Stimulated activated naive CD8-positive, alpha-beta T cell treated with anti-CD3 and anti-CD28 coated beads, Interleukin-15, amount 100 ng/mL, for 72 hours (primary cell): ENCODE measurements at regions not wholly inside any gene's neighbourhood (a gene's known extent, or its start where the extent isn't known, plus 50 kb on each side); places are given as distances from the start of the nearest gene placed in this dataset.
"Not testable (repeated sequence)": the region's sequence is repeated elsewhere in the genome, so short reads cannot be mapped to it uniquely, and the experiment has no call there.

Experiments used
- ATAC-seq: fragments of 150-1000 bp; cut with Tn5 transposase; 2 replicates; pipeline ENCODE4 v1.10.0; 2021; ENCODE audit warnings: mild to moderate bottlenecking, moderate library complexity
- DNase-seq, 2 donors: peaks; one replicate each; pipeline ENCODE4 v3.0.0; 2021 to 2022
- H3K27ac Mint-ChIP-seq, 2 donors: one replicate each; pipeline ENCODE4 v1.8.0; 2022; ENCODE audit warnings: mild to moderate bottlenecking in 2 of 2, mixed read lengths in 2 of 2, moderate library complexity in 2 of 2
- H3K27me3 Mint-ChIP-seq: one replicate; pipeline ENCODE4 v1.8.0; 2022; ENCODE audit warnings: mixed read lengths
- H3K4me1 Mint-ChIP-seq: one replicate; pipeline ENCODE4 v1.8.0; 2022; ENCODE audit warnings: mild to moderate bottlenecking, mixed read lengths
- H3K4me3 Mint-ChIP-seq, 2 donors: one replicate each; pipeline ENCODE4 v1.8.0; 2022; ENCODE audit warnings: mild to moderate bottlenecking in 2 of 2, mixed read lengths in 2 of 2, moderate library complexity in 1 of 2
- H3K9me3 Mint-ChIP-seq, 2 donors: one replicate each; pipeline ENCODE4 v1.8.0; 2022; ENCODE audit warnings: mixed read lengths in 2 of 2

- peaks cover 76% of the 10 kb centered on the region for H3K4me1 Mint-ChIP-seq
- no peak for ATAC-seq
- no peaks in the 10 kb centered on the region for H3K9me3 Mint-ChIP-seq
- no peak for DNase-seq
- no peak overlapping the region for H3K27ac Mint-ChIP-seq
- H3K4me3 Mint-ChIP-seq: no peak overlapping the region
- no peaks in the 10 kb centered on the region for H3K27me3 Mint-ChIP-seq
Observed at GRCh38 chr18:46215902-46216723, 111.9 kb downstream of the HAUS1 start.

GRCh38 chr18:46220116-46220515 lies 115.9 kb downstream of the HAUS1 start:
- Mint-ChIP-seq H3K4me3 (no peak overlapping the region), H3K27me3 (no peaks in the 10 kb centered on the region), H3K4me1 (peaks cover 90% of the 10 kb centered on the region), H3K9me3 (no peaks in the 10 kb centered on the region), H3K27ac (no peak overlapping the region)
- ATAC-seq (no peak), DNase-seq (no peak)

GRCh38 chr18:46222093-46222492 lies 117.9 kb downstream of the HAUS1 start:
- no peak for DNase-seq
- H3K4me1 Mint-ChIP-seq: peaks cover 78% of the 10 kb centered on the region
- H3K9me3 Mint-ChIP-seq: no peaks in the 10 kb centered on the region
- no peak for ATAC-seq
- H3K4me3 Mint-ChIP-seq: peak overlapping the region; percentile 66 to 75
- H3K27me3 Mint-ChIP-seq: no peaks in the 10 kb centered on the region
- H3K27ac Mint-ChIP-seq: peak overlapping the region in 1 of 2 donors; percentile 97

- peak; percentile 49 for ATAC-seq
- Mint-ChIP-seq H3K27ac (peak overlapping the region; percentile 42 to 97), H3K27me3 (no peaks in the 10 kb centered on the region), H3K9me3 (no peaks in the 10 kb centered on the region), H3K4me3 (peak overlapping the region; percentile 66 to 75), H3K4me1 (peaks cover 77% of the 10 kb centered on the region)
- DNase-seq: no peak
Observed at GRCh38 chr18:46222710-46223360, 118.7 kb downstream of the HAUS1 start.

GRCh38 chr18:46224181-46224775 lies 120.1 kb downstream of the HAUS1 start:
- H3K9me3 Mint-ChIP-seq: no peaks in the 10 kb centered on the region
- ATAC-seq: no peak
- H3K27me3 Mint-ChIP-seq: no peaks in the 10 kb centered on the region
- H3K4me1 Mint-ChIP-seq: peaks cover 70% of the 10 kb centered on the region
- H3K27ac Mint-ChIP-seq: peak overlapping the region; percentile 8 to 12
- no peak for DNase-seq
- peak overlapping the region in 1 of 2 donors; percentile 13 for H3K4me3 Mint-ChIP-seq

GRCh38 chr18:46226461-46226860 lies 122.3 kb downstream of the HAUS1 start:
- ATAC-seq (no peak), DNase-seq (no peak)
- Mint-ChIP-seq H3K4me1 (peaks cover 58% of the 10 kb centered on the region), H3K27ac (peak overlapping the region in 1 of 2 donors; percentile 67), H3K27me3 (no peaks in the 10 kb centered on the region), H3K9me3 (no peaks in the 10 kb centered on the region), H3K4me3 (no peak overlapping the region)

- ATAC-seq, H3K4me3 Mint-ChIP-seq, H3K27me3 Mint-ChIP-seq, DNase-seq, H3K9me3 Mint-ChIP-seq: not testable (repeated sequence)
- peaks cover 33% of the 10 kb centered on the region for H3K4me1 Mint-ChIP-seq
- H3K27ac Mint-ChIP-seq: peak overlapping the region; percentile 25 to 67
Observed at GRCh38 chr18:46229641-46230040, 125.5 kb downstream of the HAUS1 start.

GRCh38 chr18:46236156-46236555 lies 132.0 kb downstream of the HAUS1 start:
- H3K4me3 Mint-ChIP-seq: no peak overlapping the region
- no peaks in the 10 kb centered on the region for H3K9me3 Mint-ChIP-seq
- DNase-seq: no peak
- H3K27me3 Mint-ChIP-seq: no peaks in the 10 kb centered on the region
- no peak for ATAC-seq
- no peak overlapping the region for H3K27ac Mint-ChIP-seq
- peaks cover 47% of the 10 kb centered on the region for H3K4me1 Mint-ChIP-seq

- Mint-ChIP-seq H3K9me3 (no peaks in the 10 kb centered on the region), H3K4me1 (peaks cover 47% of the 10 kb centered on the region), H3K27me3 (no peaks in the 10 kb centered on the region), H3K4me3 (no peak overlapping the region), H3K27ac (no peak overlapping the region)
- ATAC-seq: no peak
- DNase-seq: no peak
Observed at GRCh38 chr18:46237891-46238290, 133.7 kb downstream of the HAUS1 start.

GRCh38 chr18:46239549-46239948 lies 135.4 kb downstream of the HAUS1 start:
- DNase-seq: no peak
- peaks cover 50% of the 10 kb centered on the region for H3K4me1 Mint-ChIP-seq
- no peaks in the 10 kb centered on the region for H3K9me3 Mint-ChIP-seq
- no peak for ATAC-seq
- peak overlapping the region in 1 of 2 donors; percentile 13 for H3K27ac Mint-ChIP-seq
- no peak overlapping the region for H3K4me3 Mint-ChIP-seq
- no peaks in the 10 kb centered on the region for H3K27me3 Mint-ChIP-seq

GRCh38 chr18:46239998-46240397 lies 135.8 kb downstream of the HAUS1 start:
- Mint-ChIP-seq H3K4me1 (peaks cover 49% of the 10 kb centered on the region), H3K4me3 (no peak overlapping the region), H3K27me3 (no peaks in the 10 kb centered on the region), H3K27ac (peak overlapping the region in 1 of 2 donors; percentile 13), H3K9me3 (no peaks in the 10 kb centered on the region)
- ATAC-seq (no peak), DNase-seq (no peak)

GRCh38 chr18:46241393-46241792 lies 137.2 kb downstream of the HAUS1 start:
- ATAC-seq, H3K9me3 Mint-ChIP-seq, H3K27me3 Mint-ChIP-seq, DNase-seq, H3K4me3 Mint-ChIP-seq, H3K27ac Mint-ChIP-seq: not testable (repeated sequence)
- H3K4me1 Mint-ChIP-seq: peaks cover 44% of the 10 kb centered on the region

GRCh38 chr18:46242183-46242582 lies 138.0 kb downstream of the HAUS1 start:
- no peaks in the 10 kb centered on the region for H3K27me3 Mint-ChIP-seq
- no peak overlapping the region for H3K4me3 Mint-ChIP-seq
- H3K4me1 Mint-ChIP-seq: peaks cover 43% of the 10 kb centered on the region
- no peaks in the 10 kb centered on the region for H3K9me3 Mint-ChIP-seq
- no peak for ATAC-seq
- no peak for DNase-seq
- H3K27ac Mint-ChIP-seq: no peak overlapping the region

- ATAC-seq: no peak
- H3K9me3 Mint-ChIP-seq: no peaks in the 10 kb centered on the region
- H3K27me3 Mint-ChIP-seq: no peaks in the 10 kb centered on the region
- H3K4me1 Mint-ChIP-seq: peaks cover 49% of the 10 kb centered on the region
- no peak overlapping the region for H3K4me3 Mint-ChIP-seq
- no peak for DNase-seq
- peak overlapping the region in 1 of 2 donors; percentile 42 for H3K27ac Mint-ChIP-seq
Observed at GRCh38 chr18:46243095-46243494, 138.9 kb downstream of the HAUS1 start.

GRCh38 chr18:46243673-46244072 lies 139.5 kb downstream of the HAUS1 start:
- H3K4me1 Mint-ChIP-seq: peaks cover 54% of the 10 kb centered on the region
- no peak overlapping the region for H3K27ac Mint-ChIP-seq
- H3K4me3 Mint-ChIP-seq: no peak overlapping the region
- H3K9me3 Mint-ChIP-seq: no peaks in the 10 kb centered on the region
- H3K27me3 Mint-ChIP-seq: no peaks in the 10 kb centered on the region
- DNase-seq: no peak
- no peak for ATAC-seq

GRCh38 chr18:46246101-46246500 lies 141.9 kb downstream of the HAUS1 start:
- H3K4me3 Mint-ChIP-seq: no peak overlapping the region
- H3K4me1 Mint-ChIP-seq: peaks cover 58% of the 10 kb centered on the region
- no peaks in the 10 kb centered on the region for H3K9me3 Mint-ChIP-seq
- H3K27ac Mint-ChIP-seq: peak overlapping the region in 1 of 2 donors; percentile 13
- ATAC-seq (no peak), DNase-seq (no peak)
- no peaks in the 10 kb centered on the region for H3K27me3 Mint-ChIP-seq
